NCI-H748 (cell line): ENCODE measurements at regions not wholly inside any gene's neighbourhood (a gene's known extent, or its start where the extent isn't known, plus 50 kb on each side); places are given as distances from the start of the nearest gene placed in this dataset.
"Not testable (repeated sequence)": the region's sequence is repeated elsewhere in the genome, so short reads cannot be mapped to it uniquely, and the experiment has no call there.

ENCODE experiments used
- DNase-seq: peaks from one replicate; lab custom pipeline; 2025; ENCODE audit not compliant: unreplicated experiment; lab: John Stamatoyannopoulos, UW

DNA sequence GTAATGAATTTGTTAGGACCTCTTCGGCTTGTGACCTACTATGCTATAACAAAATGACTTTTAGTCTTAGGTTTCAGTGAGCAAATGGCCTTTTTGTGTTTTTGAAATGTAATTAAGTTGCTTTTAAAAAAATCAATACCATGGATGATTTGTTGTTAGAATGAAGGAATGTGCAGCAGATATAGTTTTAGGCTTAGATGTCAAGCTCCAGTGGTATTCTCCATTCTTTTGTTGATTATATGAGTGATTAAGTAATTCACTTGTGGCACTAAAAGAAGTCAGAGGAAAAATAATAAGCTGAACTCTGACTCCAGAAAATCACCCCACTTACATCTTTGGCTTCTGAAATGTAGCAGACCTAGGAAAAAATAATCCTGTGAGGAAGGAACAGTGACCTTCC is 474.1 kb upstream of the MIS18BP1 start:
- no peak for DNase-seq

DNA sequence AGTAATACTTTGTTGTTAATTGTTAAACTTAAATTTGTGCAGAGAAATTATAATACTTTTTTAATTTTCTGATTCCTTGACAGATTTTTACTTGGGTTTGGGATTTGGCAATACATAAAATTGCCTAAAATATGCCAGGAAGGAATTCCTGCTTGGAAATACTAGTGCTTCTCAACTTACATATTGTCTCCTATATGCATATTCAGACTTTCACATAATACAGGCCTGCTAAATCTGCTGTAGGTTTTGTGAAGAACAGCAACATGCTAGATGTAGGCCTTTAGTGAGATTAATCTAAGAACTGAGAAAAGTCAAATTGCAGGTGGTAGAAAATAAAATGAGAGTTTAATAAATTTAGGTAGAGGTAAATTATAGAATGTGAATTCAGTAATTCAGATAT is 468.5 kb upstream of the MIS18BP1 start:
- no peak for DNase-seq

DNA sequence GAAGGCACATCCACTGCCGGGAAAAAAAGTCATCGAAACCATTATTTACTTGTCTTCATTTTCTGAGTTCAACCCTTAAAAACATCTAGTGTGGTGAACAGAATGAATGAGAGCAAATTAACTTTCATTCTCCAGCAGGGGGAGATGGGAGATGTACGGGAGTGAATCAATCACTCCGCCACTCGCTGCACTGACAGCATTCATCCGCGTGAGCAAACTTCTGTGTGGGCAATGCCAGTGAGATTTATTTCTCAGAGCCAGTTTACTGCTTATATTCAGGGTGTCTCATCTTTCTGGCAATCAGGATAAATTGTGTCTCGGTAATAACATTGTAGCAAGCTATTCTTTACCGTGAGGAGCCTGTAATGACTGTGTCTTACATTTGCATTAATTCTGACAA is 463.6 kb upstream of the MIS18BP1 start:
- DNase-seq: peak; percentile 27

DNA sequence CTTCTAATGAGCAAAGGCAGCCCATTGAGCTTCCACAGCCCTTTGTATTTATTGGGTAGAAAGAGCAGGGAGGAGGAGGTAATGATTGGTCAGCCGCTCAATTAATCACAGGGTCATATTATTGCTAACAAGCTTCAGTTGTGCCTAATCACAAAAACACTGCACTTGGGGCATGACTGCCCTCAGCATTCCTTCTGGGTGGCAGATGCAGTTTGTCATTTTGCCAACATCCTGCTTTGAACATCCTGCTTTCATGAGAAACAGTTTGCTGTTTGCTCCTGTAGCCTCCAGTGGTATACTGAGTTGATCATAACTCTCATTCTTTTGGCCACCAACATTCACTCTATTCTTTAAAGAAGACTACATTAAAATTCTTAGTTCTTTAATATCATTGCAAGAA is 462.9 kb upstream of the MIS18BP1 start:
- DNase-seq: no peak

DNA sequence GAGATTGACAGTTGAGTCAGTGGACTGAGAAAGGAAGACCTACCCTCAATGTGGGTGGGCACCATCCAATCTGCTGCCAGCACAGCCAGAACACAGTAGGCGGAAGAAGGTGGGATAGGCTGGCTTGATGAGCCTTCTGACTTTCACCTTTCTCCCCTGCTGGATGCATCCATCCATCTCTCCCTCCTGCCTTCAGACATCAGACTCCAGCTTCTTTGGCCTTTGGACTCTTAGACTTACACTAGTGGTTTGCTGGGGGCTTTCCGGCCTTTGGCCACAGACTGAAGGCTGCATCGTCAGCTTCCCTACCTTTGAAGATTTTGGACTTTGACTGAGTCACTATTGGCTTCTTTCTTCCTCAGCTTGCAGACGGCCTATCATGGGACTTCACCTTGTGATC is 456.5 kb upstream of the MIS18BP1 start:
- DNase-seq: no peak

DNA sequence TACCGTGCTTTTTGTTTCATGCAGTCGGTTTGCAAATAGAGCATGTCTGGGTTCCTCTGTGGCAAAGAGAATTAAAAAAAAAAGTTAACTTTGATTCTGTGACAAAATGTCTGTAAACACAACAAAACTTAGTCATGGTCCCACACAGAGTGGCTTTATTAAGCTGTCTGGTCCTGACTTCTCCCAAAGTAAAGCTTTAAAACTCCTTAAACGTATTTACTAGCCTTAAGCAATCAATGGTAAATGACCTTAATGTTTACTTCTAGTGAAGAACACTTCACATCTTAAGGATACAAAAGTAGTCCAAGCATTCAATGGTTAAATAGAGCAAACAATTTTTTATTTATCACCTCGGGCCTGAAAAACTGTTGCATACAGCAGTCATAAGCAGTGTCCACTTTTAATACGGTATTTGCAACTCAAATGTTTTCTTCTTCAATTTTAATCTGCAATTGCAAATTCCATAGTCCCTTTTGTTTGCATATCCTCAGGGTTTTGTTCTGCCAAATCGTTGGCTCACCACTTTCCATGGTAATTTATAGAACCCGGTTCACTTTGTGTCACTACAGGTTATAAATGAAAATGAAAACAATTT is 453.0 kb upstream of the MIS18BP1 start:
- DNase-seq: no peak

DNA sequence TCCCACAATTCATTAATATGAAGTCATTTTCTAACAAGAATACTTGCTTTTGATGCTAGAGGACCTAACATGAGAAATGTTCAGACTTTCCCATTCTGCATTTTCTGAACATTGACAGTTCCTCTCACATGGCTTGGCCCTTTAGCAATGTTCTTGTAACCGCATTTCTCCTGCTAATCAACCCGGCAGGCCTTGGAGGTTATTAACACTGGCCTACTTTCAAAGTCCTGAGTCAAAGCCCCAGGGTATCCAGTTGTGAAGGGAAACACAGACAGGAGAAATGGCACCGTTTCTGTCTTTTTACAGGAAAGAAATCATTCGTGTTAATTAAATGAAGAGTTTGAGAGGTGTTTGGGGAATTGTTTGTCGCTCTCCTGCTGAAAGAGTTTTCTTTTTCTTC is 446.5 kb upstream of the MIS18BP1 start:
- no peak for DNase-seq

DNA sequence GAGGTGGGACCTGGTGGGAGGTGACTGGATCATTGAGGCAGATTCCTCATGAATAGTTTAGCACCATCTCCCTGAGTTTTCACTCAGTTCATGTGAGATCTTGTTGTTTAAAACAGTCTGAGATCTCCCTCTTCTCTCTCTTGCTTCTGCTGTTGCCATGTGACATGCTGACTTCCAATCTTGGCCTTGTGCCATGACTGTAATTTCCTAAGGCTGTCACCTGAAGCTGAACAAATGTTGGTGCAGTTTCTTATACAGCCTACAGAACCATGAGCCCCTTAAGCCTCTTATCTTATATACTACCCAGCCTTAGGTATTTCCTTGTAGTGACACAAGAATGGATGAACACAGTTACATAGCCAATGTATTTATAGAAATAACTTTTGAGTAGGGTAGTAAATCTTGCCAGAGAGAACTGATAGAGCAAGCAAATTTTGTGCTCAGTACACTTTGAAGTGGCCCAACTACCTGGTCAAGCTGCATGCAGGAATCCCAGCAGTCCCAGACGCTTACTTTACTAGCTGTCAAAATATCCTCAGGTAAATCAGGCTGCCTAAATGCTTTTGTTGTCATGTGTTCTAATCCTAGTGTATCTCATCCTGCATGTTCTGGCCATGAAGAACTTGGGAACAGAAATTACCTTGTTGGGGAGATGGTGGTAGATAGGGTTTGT is 445.6 kb upstream of the MIS18BP1 start:
- peak; percentile 41 for DNase-seq

DNA sequence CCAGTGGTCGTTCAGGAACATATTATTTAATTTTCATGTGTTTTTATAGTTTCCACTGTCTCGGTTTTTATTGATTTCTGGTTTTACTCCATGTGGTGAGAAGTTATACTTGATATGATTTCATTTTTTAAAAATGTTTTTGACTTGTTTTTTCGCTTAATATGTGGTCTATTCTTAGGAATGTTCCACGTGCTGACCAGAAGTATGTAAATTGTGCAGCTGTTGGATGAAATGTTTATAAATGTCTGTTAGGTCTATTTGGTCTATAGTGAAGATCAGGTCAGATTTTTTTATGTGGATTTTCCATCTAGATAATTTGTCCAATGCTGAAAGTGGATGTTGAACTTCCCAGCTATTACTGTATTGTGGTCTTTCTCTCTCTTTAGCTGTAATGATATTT is 433.8 kb upstream of the MIS18BP1 start:
- no peak for DNase-seq

DNA sequence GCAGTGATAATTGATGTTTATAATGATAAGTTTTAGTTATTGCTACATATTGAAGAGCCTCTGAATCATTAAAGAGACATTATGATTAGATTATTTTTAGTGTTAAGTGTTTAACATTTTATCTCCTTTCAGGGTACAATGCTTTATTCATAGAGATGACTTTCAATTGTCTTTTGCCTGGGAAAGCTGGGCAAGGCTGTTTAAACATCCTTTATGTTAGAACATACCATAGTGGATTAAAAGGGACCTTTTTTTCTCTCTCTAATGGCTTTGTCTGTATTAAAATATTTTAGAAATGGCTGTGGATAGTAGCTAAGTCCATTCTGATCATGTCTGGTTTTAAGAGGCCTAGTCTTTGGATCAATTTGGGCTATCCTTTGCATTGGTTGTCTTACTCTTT is 427.5 kb upstream of the MIS18BP1 start:
- DNase-seq: no peak

DNA sequence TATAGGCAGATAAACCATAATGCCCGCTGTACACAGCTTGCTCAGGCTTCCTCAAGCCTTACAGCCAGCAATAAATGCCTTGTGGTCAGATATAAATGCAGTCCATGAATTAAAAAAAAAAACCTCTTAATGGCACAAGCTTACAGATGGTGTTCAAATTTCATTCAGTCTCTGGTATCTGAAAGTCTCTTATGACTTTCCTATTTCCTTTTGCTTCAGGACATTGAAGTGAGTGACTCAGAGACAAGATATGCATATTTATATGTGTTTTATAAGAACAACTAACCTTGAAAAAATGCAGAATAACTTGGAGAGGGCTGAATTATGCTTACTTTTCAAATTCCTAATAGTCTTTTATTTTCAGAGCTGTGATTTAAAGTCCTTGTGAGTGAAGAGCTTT is 426.9 kb upstream of the MIS18BP1 start:
- DNase-seq: no peak

DNA sequence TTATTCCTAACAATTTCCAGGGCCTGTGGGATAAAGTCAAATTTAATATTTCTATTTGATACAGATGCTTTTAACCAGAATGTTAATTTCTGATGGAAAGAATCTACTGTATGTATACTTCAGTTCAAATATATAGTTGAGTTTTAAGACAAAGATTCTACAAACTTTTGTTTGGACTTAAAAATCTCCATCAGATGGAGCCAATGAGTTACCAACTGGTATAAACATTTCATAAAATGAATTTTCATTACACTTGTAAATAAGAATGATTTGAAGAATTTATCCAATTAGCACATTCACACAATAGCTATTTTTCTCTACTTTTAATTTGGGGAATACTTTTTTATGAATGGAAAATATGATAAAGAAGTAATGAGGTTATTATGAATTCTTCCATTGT is 425.2 kb upstream of the MIS18BP1 start:
- no peak for DNase-seq

DNA sequence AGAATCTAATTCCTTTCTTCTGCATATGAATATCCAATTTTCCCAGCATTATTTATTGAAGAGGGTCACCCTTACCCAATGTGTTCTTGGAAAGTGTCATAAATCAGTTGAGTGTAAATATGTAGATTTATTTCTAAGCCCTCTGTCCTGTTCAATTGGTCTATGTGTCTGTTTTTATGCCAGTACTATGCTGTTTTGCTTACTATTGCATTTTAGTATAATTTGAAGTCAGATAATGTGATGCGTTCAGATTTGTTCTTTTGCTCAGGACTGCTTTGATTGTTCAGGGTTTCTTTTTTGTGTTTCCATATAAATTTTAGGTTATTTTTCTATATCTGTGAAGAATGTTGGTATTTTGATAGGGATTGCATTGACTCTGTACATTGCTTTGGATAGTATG is 420.4 kb upstream of the MIS18BP1 start:
- DNase-seq: no peak

DNA sequence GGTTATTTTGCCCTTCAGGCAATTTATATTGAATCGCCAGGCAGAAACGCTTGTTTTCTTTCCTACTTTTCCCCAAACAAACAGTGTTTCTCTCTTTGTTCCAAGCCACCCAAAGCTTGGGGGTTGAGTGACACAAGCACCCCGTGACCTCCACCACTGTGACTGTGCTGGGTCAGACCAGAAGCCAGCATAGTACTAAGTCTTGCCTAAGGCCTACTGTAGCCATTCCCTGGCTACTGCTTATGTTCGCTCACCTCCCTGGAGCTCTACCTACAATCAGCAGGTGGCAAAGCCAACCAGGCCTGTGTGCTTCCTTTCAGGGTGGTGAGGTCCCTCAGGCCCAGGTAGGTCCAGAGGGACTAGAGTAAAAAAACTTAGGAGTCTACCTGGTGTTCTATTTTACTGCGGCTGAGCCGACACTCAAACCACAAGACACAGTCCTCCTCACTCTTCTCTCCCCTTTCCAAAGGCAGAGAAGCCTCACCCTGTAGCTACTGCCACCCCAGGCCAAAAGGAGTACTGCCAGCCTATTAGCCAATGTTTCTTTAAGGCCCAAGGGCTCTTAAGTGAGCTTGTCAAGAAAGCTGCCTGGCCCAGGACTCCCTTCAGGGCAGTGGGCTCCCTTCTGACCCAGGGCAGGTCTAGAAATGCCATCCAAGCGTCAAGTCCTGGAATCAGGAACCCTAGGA is 411.8 kb upstream of the MIS18BP1 start:
- peak; percentile 5 for DNase-seq

DNA sequence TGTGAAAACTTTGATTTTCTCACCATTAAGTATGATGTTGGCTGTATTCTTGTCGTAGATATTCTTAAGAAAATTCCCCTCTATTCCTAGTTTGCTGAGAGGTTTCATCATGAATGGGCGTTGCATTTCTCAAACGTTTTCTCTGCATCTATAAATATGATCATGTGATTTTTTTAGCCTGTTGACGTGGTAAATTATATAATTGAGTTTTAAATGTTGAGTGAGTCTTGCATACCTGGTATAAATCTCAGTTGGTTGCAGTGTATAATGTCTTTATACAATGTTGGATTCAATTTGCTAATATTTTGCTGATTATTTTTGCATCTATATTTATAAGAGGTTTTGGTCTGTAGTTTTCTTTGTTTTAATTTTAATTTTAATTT is 405.9 kb upstream of the MIS18BP1 start:
- DNase-seq: no peak

DNA sequence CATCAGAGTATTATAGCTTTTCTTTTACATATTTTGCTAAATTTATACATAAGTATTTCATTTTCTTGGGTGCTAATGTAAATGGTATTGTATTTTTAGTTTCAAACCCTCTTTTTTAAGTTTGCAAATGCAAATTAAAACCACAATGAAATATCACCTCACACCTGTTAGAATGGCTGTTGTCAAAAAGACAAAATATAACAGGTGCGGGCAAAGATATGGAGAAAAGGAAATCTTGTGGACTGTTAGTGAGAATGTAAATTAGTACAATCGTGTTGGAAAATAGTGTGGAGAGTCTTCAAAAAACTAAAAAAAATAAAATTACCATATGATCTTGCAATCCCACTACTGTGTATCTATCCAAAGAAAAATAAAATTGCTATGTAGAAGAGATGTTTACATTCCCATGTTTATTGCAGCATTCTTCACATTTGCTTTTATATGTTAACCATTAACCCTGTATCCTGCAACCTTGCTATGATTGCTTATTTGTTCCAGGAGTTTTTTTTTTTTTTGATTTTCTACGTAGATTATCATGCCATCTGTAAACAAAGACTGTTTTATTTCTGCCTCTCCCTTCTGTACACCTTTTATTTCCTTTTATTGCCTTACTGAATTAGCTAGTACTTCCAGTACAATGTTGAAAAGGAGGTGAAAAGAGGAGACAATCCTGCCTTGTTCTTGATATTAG is 405.4 kb upstream of the MIS18BP1 start:
- DNase-seq: no peak

DNA sequence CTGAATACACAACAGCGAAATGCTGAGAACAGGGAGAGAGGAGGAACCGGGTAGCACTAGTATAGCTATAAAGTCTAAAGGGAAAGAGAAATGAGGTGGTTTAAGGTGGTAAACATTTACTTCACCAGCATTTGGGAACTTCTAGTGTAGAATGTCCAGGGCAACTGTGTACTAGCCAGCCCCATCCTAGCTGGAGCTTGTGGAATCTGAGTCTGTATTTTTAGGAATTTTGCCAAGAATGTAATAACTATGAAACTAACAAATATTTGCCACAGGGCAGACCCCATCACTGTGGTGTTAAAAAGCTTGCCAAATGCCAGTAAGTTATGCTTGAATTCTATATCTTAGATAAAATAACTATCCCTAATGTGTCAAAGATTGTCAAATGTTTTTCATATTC is 398.9 kb upstream of the MIS18BP1 start:
- no peak for DNase-seq

DNA sequence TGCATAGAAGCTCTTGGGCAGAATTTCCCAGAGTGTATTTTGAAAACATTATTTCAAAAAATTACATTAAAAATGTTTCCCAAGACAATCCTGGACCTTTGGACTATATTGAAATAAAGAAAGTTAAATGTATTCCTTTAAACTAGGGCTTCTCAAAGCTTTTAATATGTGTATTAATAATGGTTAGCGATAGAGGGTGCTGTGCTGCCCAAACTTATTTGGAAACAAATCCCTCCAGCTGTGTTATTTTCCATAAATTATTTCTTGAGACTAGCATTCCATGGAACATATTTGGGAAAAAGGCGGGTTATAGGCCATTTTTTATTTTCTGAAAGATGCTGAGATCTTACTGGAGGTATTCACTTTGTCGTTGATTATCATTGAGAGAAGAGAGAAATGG is 397.8 kb upstream of the MIS18BP1 start:
- peak; percentile 4 for DNase-seq

DNA sequence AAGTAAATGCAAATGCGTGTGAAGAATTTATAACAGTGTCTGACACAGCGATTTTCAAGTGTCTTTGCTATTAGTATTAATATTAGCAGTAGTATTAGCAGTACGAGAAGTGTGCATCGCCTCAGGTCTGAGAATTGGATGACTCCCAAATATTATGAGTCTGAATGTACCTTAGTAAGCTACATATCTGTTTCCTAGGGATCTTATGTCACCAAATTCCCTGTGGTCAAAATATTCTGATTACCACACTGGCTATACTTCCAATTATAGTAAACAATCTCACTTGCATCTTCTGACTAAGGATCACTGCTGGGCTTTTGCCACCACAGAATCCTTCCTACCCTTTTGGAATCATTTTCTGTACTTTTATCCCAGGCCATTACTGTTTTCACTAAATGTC is 396.0 kb upstream of the MIS18BP1 start:
- DNase-seq: no peak

DNA sequence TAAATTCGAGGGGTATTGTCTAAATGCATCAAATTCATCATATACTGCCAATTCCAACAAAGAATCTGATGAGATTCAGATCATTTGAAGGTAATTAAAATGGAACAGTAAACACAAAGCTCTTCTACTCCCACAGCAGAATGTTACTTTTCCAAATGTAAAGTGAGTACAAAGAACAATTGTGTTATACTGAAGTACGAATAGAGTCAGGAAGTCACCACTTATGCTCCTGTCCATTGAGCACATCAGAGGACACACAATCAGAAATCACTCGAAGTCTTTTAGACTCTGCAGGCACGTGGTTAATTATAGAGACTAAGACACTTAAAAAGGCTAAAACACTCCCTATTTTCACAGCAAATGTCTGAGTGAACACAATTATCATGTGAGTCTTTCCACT is 388.5 kb upstream of the MIS18BP1 start:
- DNase-seq: peak; percentile 35

DNA sequence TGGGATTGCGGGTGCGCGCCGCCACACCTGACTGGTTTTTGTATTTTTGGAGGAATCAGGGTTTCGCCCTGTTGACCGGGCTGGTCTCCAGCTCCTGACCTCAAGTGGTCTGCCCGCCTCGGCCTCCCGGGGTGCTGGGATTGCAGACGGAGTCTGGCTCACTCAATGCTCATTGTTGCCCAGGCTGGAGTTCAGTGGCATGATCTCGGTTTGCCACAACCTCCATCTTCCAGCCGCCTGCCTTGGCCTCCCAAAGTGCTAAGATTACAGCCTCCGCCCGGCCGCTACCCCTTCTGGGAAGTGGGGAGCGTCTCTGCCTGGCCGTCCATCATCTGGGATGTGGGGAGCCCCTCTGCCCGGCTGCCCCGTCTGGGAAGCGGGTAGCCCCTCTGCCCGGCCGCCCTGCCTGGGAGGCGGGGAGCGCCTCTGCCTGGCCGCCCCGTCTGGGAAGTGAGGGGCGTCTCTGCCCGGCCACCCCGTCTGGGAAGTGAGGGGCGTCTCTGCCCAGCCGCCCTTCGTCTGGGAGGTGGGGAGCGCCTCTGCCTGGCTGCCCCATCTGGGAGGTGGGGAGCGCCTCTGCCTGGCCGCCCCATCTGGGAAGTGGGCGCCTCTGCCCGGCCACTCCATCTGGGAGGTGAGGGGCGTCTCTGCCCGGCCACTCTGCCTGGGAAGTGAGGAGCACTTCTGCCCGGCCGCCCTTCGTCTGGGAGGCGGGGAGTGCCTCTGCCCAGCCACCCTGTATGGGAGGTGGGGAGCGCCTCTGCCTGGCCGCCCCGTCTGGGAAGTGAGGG is 381.8 kb upstream of the MIS18BP1 start:
- not testable (repeated sequence) for DNase-seq
